Muscle layer of colon (tissue), 2 donors: ENCODE measurements at regions not wholly inside any gene's neighbourhood (a gene's known extent, or its start where the extent isn't known, plus 50 kb on each side); places are given as distances from the start of the nearest gene placed in this dataset.

Experiments
- H3K27ac ChIP-seq: one replicate; pipeline ENCODE4 v1.7.0; 2013; ENCODE audit warnings: low read depth, mild to moderate bottlenecking, low read length, moderate library complexity
- H3K27me3 ChIP-seq, 2 donors: one replicate each; pipeline ENCODE4 v1.7.0; 2013; ENCODE audit warnings: low read length in 2 of 2, mild to moderate bottlenecking in 2 of 2; ENCODE audit not compliant: insufficient read depth in 2 of 2, control insufficient read depth in 1 of 2
- H3K36me3 ChIP-seq: one replicate; pipeline ENCODE4 v1.7.0; 2013; ENCODE audit warnings: mild to moderate bottlenecking, low read length; ENCODE audit not compliant: insufficient read depth
- H3K4me1 ChIP-seq: one replicate; pipeline ENCODE4 v1.7.0; 2013; ENCODE audit warnings: mild to moderate bottlenecking, low read length; ENCODE audit not compliant: insufficient read depth
- H3K4me3 ChIP-seq, 2 donors: one replicate each; pipeline ENCODE4 v1.7.0; 2013; ENCODE audit warnings: low read length in 2 of 2, low read depth in 1 of 2, mild to moderate bottlenecking in 1 of 2, moderate library complexity in 1 of 2
- H3K9ac ChIP-seq: one replicate; pipeline ENCODE4 v1.7.0; 2013; ENCODE audit warnings: low read length
- H3K9me3 ChIP-seq: one replicate; pipeline ENCODE4 v1.7.0; 2013; ENCODE audit warnings: mild to moderate bottlenecking, low read length
- donor health status: abdominal sarcoma.
- donor health status: Adenocarcinoma of cecum.

DNA sequence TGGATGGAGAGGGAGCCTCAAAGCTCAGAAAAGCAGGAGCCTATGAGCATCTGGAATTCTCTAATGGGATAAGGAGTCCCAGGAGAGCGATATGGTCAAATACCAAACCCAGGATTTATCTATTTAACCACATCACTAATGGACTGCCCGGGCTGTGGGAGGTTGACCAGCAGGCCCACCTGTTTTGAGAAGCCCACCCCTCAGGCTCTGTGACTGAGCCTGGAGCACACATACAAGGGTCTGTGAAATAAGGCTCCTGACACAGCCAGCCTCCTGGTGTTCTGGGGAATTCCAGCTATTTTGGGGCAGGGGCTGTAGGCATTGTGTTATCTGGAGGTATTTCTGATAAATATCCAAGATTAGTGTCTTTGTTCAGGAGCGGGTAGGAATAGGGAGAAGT is 132.0 kb upstream of the C1orf21 start:
- H3K9me3 ChIP-seq: no peaks in the 10 kb centered on the region
- no peaks in the 10 kb centered on the region for H3K27me3 ChIP-seq
- H3K36me3 ChIP-seq: no peaks in the 10 kb centered on the region
- no peaks in the 10 kb centered on the region for H3K4me1 ChIP-seq
- H3K4me3 ChIP-seq: no peak overlapping the region
- no peak overlapping the region for H3K9ac ChIP-seq
- no peak overlapping the region for H3K27ac ChIP-seq

DNA sequence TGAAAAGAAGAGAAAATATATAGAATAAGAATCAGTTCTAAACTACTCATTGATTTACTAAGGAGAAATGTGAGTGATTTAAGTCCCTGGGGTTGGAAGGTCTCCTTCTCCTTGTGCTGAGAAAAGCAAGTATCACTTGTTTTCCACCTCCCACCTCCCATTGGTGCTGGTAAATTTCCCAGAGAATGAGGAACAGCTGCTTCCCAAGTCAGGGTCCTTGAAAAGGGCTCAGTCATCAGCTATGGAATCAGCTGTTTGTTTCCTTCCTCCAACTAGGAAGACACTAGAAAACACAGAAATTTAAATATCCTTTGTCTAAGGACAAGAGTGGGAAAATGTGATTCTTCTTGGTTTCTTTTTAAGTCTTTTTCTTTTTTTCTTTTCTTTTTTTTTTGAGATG is 131.3 kb upstream of the C1orf21 start:
- H3K4me3 ChIP-seq: no peak overlapping the region
- H3K36me3 ChIP-seq: no peaks in the 10 kb centered on the region
- H3K9ac ChIP-seq: no peak overlapping the region
- no peaks in the 10 kb centered on the region for H3K9me3 ChIP-seq
- H3K27ac ChIP-seq: no peak overlapping the region
- H3K4me1 ChIP-seq: no peaks in the 10 kb centered on the region
- H3K27me3 ChIP-seq: no peaks in the 10 kb centered on the region

- no peaks in the 10 kb centered on the region for H3K36me3 ChIP-seq
- H3K9ac ChIP-seq: no peak overlapping the region
- no peak overlapping the region for H3K4me3 ChIP-seq
- no peaks in the 10 kb centered on the region for H3K27me3 ChIP-seq
- no peaks in the 10 kb centered on the region for H3K4me1 ChIP-seq
- H3K9me3 ChIP-seq: no peaks in the 10 kb centered on the region
- no peak overlapping the region for H3K27ac ChIP-seq
These were observed 129.0 kb upstream of the C1orf21 start for GRCh38 chr1:184257873-184258272.

DNA sequence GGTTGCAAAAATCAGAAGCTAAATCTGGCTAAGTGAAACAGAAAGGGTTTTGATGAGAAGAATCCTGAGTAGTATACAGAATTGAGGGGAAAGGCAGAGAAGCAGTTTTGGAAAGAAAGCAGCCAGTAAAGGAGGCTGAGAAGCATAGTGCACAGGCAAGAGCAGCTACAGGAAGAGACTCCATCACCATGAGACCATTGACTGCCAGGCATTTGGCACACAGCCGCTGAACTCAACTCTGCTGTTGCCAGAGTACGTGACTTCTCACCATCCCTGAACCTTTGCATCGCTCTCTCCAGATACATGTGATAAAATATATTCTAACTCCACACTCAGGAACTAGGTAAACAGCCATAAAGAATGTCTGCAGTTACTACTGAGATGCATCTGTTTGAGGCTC is 128.3 kb upstream of the C1orf21 start:
- H3K36me3 ChIP-seq: no peaks in the 10 kb centered on the region
- H3K27me3 ChIP-seq: no peaks in the 10 kb centered on the region
- H3K9me3 ChIP-seq: no peaks in the 10 kb centered on the region
- no peak overlapping the region for H3K4me3 ChIP-seq
- no peaks in the 10 kb centered on the region for H3K4me1 ChIP-seq
- no peak overlapping the region for H3K27ac ChIP-seq
- no peak overlapping the region for H3K9ac ChIP-seq

- Histone ChIP-seq H3K9me3 (no peaks in the 10 kb centered on the region), H3K36me3 (no peaks in the 10 kb centered on the region), H3K4me3 (no peak overlapping the region), H3K27ac (no peak overlapping the region), H3K27me3 (no peaks in the 10 kb centered on the region), H3K4me1 (no peaks in the 10 kb centered on the region), H3K9ac (no peak overlapping the region)
These were observed 126.4 kb upstream of the C1orf21 start for GRCh38 chr1:184260382-184260781.

DNA sequence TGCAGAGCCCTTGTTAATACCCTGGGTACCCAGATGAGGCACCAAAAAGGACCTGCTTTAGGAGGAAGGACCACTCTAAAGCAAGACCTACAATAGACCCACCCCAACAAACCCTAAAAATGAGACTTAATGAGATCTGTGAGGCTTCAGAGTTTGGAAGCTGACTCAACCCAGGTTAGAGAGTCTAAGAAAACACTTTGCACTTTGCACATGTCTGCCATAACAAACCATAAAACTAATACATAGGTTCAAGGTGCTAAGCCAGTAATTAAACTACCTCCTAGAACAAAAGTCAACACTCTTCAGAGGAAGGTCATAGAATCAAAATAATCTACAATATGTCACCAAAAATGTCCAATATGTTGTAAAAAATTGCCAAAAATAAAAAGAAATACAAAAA is 124.7 kb upstream of the C1orf21 start:
- no peaks in the 10 kb centered on the region for H3K9me3 ChIP-seq

DNA sequence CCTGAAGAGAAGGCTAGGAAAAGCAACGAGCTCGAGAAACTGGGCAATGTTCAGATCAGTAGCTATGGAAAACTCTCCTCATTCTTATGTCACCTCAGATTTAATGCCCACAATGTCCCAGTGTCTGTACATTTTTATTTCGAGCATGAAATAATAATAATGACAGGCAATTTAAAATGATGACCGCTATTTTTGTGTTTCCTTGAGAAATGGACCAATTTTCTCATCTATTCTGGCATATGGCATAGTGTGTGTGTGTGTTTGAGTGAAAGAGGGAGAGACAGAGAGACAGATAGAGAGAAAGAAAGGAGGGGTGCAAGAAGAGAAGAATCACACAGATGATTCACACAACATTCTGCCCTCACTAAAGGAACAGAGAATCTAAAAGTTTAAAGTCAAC is 119.1 kb upstream of the C1orf21 start:
- H3K27me3 ChIP-seq: no peaks in the 10 kb centered on the region
- no peaks in the 10 kb centered on the region for H3K4me1 ChIP-seq
- H3K9ac ChIP-seq: no peak overlapping the region
- no peaks in the 10 kb centered on the region for H3K36me3 ChIP-seq
- no peak overlapping the region for H3K27ac ChIP-seq
- H3K9me3 ChIP-seq: no peaks in the 10 kb centered on the region
- H3K4me3 ChIP-seq: no peak overlapping the region

More for the DNA sequence above, 124.7 kb upstream of the C1orf21 start:
- Histone ChIP-seq H3K4me3 (no peak overlapping the region), H3K27ac (no peak overlapping the region), H3K4me1 (no peaks in the 10 kb centered on the region), H3K27me3 (no peaks in the 10 kb centered on the region), H3K9ac (no peak overlapping the region), H3K36me3 (no peaks in the 10 kb centered on the region)

GRCh38 chr1:184270556-184270955 is 116.3 kb upstream of the C1orf21 start:
- Histone ChIP-seq H3K36me3 (no peaks in the 10 kb centered on the region), H3K27ac (no peak overlapping the region), H3K9me3 (no peaks in the 10 kb centered on the region), H3K4me1 (no peaks in the 10 kb centered on the region), H3K9ac (no peak overlapping the region), H3K27me3 (no peaks in the 10 kb centered on the region), H3K4me3 (no peak overlapping the region)

GRCh38 chr1:184272175-184272866 is 114.5 kb upstream of the C1orf21 start:
- Histone ChIP-seq H3K4me1 (no peaks in the 10 kb centered on the region), H3K36me3 (no peaks in the 10 kb centered on the region), H3K27ac (no peak overlapping the region), H3K9me3 (no peaks in the 10 kb centered on the region), H3K4me3 (no peak overlapping the region), H3K9ac (no peak overlapping the region), H3K27me3 (no peaks in the 10 kb centered on the region)

DNA sequence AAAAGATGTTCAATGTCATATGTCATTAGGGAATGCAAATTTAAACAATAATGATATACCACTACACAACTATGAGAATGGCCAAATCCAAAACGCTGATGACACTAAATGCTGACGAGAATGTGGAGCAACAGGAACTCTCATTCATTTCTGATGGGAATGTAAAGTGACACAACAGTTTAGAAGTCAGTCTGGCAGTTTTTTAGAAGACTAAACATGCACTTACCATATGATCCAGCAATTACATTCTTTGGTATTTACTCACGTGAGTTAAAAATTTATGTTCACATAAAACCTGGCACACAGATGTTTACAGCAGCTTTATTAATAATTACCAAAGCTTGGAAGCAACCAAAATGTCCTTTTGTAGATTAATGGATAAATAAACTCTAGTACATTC is 110.4 kb upstream of the C1orf21 start:
- no peak overlapping the region for H3K9ac ChIP-seq
- no peaks in the 10 kb centered on the region for H3K36me3 ChIP-seq
- H3K4me1 ChIP-seq: no peaks in the 10 kb centered on the region
- no peaks in the 10 kb centered on the region for H3K27me3 ChIP-seq
- no peak overlapping the region for H3K27ac ChIP-seq
- H3K9me3 ChIP-seq: no peaks in the 10 kb centered on the region
- H3K4me3 ChIP-seq: no peak overlapping the region

GRCh38 chr1:184279911-184280458 is 106.8 kb upstream of the C1orf21 start:
- H3K36me3 ChIP-seq: no peaks in the 10 kb centered on the region
- no peak overlapping the region for H3K27ac ChIP-seq
- H3K4me3 ChIP-seq: no peak overlapping the region
- no peaks in the 10 kb centered on the region for H3K27me3 ChIP-seq
- no peaks in the 10 kb centered on the region for H3K9me3 ChIP-seq
- peaks cover 20% of the 10 kb centered on the region for H3K4me1 ChIP-seq
- H3K9ac ChIP-seq: no peak overlapping the region

- Histone ChIP-seq H3K27ac (no peak overlapping the region), H3K4me1 (peaks cover 26% of the 10 kb centered on the region), H3K9me3 (no peaks in the 10 kb centered on the region), H3K27me3 (no peaks in the 10 kb centered on the region), H3K9ac (no peak overlapping the region), H3K4me3 (no peak overlapping the region), H3K36me3 (no peaks in the 10 kb centered on the region)
These were observed 102.8 kb upstream of the C1orf21 start for GRCh38 chr1:184283999-184284398.
